GM23338 (cell line): ENCODE measurements at regions not wholly inside any gene's neighbourhood (a gene's known extent, or its start where the extent isn't known, plus 50 kb on each side); places are given as distances from the start of the nearest gene placed in this dataset.

Experiments used
- CREB1 ChIP-seq: fragments of 250-450 bp; sonication (Bioruptor Pico); IDR thresholded peaks from 2 replicates; pipeline ENCODE4 v1.5.0; 2020; ENCODE audit warnings: low read depth, mild to moderate bottlenecking, moderate library complexity
- EZH2 ChIP-seq: fragments of 200-600 bp; sonication (generic); IDR thresholded peaks from one replicate; pipeline ENCODE4 v1.8.0; 2017; ENCODE audit warnings: antibody characterized with exemption, mild to moderate bottlenecking, low read depth; ENCODE audit not compliant: unreplicated experiment
- EZH2phosphoT487 ChIP-seq: fragments of 200-600 bp; sonication (generic); IDR thresholded peaks from one replicate; pipeline ENCODE4 v1.8.1; 2018; ENCODE audit warnings: antibody characterized with exemption; ENCODE audit not compliant: unreplicated experiment
- NANOG ChIP-seq: IDR thresholded peaks from 2 replicates; pipeline ENCODE4 v1.6.1; 2016; ENCODE audit warnings: antibody characterized with exemption, borderline replicate concordance
- POLR2AphosphoS5 ChIP-seq: IDR thresholded peaks from 2 replicates; pipeline ENCODE4 v1.6.1; 2016; ENCODE audit warnings: antibody characterized with exemption, low read depth
- ZNF114 ChIP-seq: fragments of 250-450 bp; sonication (Bioruptor Pico); IDR thresholded peaks from 2 replicates; pipeline ENCODE4 v1.5.0; 2020; ENCODE audit warnings: mild to moderate bottlenecking, moderate library complexity
- TF ChIP-seq, protein P1 (sequence below), 2 experiments: fragments of 200-600 bp in 1 of 2; sonication (generic) in 1 of 2; conservative IDR thresholded peaks; 2 replicates each; pipeline versions ENCODE4 v1.5.1 to v1.6.1; 2016 to 2017; ENCODE audit warnings: antibody characterized with exemption in 2 of 2, low read depth in 2 of 2, mild to moderate bottlenecking in 2 of 2, moderate library complexity in 1 of 2
- TF ChIP-seq, protein P2 (sequence below): IDR thresholded peaks from one replicate; pipeline ENCODE4 v1.6.1; 2018; ENCODE audit warnings: antibody characterized with exemption; ENCODE audit not compliant: unreplicated experiment
- TF ChIP-seq, protein P3 (sequence below): fragments of 250-450 bp; sonication (Bioruptor Pico); IDR thresholded peaks from 2 replicates; pipeline ENCODE4 v1.5.0; 2020; ENCODE audit warnings: mild to moderate bottlenecking, moderate library complexity

DNA sequence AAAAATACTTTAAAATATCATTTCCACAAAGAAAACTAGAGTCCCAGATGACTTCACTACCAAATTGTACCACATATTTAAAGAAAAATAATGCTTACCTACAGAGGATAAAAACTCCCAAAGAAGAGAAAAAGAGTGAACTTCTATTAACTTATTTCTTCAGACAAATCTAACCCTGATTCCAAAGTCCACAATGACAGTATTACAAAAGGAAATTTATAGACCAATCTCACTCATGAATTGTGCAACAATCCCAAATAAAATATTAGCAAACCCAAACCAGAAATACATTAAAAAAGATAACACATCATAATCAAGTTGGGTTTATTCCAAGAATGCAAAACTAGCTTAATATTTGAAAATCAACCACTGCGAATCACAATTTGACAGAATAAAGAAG lies 161.4 kb upstream of the GALNT2 start:
- TF ChIP-seq NANOG (no peak), POLR2AphosphoS5 (no peak), EZH2phosphoT487 (no peak), EZH2 (no peak), CREB1 (CRISPR knock-in tag) (no peak), ZNF114 (CRISPR knock-in tag) (no peak)
- TF ChIP-seq, protein P1, sequence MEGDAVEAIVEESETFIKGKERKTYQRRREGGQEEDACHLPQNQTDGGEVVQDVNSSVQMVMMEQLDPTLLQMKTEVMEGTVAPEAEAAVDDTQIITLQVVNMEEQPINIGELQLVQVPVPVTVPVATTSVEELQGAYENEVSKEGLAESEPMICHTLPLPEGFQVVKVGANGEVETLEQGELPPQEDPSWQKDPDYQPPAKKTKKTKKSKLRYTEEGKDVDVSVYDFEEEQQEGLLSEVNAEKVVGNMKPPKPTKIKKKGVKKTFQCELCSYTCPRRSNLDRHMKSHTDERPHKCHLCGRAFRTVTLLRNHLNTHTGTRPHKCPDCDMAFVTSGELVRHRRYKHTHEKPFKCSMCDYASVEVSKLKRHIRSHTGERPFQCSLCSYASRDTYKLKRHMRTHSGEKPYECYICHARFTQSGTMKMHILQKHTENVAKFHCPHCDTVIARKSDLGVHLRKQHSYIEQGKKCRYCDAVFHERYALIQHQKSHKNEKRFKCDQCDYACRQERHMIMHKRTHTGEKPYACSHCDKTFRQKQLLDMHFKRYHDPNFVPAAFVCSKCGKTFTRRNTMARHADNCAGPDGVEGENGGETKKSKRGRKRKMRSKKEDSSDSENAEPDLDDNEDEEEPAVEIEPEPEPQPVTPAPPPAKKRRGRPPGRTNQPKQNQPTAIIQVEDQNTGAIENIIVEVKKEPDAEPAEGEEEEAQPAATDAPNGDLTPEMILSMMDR (conservative IDR thresholded peaks at IDR 0.05; ENCODE audit: low read depth in 2 of 2): no peak
- TF ChIP-seq, protein P2, sequence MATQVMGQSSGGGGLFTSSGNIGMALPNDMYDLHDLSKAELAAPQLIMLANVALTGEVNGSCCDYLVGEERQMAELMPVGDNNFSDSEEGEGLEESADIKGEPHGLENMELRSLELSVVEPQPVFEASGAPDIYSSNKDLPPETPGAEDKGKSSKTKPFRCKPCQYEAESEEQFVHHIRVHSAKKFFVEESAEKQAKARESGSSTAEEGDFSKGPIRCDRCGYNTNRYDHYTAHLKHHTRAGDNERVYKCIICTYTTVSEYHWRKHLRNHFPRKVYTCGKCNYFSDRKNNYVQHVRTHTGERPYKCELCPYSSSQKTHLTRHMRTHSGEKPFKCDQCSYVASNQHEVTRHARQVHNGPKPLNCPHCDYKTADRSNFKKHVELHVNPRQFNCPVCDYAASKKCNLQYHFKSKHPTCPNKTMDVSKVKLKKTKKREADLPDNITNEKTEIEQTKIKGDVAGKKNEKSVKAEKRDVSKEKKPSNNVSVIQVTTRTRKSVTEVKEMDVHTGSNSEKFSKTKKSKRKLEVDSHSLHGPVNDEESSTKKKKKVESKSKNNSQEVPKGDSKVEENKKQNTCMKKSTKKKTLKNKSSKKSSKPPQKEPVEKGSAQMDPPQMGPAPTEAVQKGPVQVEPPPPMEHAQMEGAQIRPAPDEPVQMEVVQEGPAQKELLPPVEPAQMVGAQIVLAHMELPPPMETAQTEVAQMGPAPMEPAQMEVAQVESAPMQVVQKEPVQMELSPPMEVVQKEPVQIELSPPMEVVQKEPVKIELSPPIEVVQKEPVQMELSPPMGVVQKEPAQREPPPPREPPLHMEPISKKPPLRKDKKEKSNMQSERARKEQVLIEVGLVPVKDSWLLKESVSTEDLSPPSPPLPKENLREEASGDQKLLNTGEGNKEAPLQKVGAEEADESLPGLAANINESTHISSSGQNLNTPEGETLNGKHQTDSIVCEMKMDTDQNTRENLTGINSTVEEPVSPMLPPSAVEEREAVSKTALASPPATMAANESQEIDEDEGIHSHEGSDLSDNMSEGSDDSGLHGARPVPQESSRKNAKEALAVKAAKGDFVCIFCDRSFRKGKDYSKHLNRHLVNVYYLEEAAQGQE: no peak
- TF ChIP-seq, protein P3, sequence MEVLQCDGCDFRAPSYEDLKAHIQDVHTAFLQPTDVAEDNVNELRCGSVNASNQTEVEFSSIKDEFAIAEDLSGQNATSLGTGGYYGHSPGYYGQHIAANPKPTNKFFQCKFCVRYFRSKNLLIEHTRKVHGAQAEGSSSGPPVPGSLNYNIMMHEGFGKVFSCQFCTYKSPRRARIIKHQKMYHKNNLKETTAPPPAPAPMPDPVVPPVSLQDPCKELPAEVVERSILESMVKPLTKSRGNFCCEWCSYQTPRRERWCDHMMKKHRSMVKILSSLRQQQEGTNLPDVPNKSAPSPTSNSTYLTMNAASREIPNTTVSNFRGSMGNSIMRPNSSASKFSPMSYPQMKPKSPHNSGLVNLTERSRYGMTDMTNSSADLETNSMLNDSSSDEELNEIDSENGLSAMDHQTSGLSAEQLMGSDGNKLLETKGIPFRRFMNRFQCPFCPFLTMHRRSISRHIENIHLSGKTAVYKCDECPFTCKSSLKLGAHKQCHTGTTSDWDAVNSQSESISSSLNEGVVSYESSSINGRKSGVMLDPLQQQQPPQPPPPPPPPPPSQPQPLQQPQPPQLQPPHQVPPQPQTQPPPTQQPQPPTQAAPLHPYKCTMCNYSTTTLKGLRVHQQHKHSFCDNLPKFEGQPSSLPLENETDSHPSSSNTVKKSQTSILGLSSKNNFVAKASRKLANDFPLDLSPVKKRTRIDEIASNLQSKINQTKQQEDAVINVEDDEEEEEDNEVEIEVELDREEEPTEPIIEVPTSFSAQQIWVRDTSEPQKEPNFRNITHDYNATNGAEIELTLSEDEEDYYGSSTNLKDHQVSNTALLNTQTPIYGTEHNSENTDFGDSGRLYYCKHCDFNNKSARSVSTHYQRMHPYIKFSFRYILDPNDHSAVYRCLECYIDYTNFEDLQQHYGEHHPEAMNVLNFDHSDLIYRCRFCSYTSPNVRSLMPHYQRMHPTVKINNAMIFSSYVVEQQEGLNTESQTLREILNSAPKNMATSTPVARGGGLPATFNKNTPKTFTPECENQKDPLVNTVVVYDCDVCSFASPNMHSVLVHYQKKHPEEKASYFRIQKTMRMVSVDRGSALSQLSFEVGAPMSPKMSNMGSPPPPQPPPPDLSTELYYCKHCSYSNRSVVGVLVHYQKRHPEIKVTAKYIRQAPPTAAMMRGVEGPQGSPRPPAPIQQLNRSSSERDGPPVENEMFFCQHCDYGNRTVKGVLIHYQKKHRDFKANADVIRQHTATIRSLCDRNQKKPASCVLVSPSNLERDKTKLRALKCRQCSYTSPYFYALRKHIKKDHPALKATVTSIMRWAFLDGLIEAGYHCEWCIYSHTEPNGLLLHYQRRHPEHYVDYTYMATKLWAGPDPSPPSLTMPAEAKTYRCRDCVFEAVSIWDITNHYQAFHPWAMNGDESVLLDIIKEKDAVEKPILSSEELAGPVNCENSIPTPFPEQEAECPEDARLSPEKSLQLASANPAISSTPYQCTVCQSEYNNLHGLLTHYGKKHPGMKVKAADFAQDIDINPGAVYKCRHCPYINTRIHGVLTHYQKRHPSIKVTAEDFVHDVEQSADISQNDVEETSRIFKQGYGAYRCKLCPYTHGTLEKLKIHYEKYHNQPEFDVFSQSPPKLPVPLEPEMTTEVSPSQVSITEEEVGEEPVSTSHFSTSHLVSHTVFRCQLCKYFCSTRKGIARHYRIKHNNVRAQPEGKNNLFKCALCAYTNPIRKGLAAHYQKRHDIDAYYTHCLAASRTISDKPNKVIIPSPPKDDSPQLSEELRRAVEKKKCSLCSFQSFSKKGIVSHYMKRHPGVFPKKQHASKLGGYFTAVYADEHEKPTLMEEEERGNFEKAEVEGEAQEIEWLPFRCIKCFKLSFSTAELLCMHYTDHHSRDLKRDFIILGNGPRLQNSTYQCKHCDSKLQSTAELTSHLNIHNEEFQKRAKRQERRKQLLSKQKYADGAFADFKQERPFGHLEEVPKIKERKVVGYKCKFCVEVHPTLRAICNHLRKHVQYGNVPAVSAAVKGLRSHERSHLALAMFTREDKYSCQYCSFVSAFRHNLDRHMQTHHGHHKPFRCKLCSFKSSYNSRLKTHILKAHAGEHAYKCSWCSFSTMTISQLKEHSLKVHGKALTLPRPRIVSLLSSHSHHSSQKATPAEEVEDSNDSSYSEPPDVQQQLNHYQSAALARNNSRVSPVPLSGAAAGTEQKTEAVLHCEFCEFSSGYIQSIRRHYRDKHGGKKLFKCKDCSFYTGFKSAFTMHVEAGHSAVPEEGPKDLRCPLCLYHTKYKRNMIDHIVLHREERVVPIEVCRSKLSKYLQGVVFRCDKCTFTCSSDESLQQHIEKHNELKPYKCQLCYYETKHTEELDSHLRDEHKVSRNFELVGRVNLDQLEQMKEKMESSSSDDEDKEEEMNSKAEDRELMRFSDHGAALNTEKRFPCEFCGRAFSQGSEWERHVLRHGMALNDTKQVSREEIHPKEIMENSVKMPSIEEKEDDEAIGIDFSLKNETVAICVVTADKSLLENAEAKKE (CRISPR knock-in tag): no peak
